SK-N-SH (cell line): ENCODE measurements at regions not wholly inside any gene's neighbourhood (a gene's known extent, or its start where the extent isn't known, plus 50 kb on each side); places are given as distances from the start of the nearest gene placed in this dataset.

Source experiments
- CTCF ChIA-PET: fragments of 300-600, 350-600 bp; formaldehyde crosslinking; extraction: SDS; loops from one replicate; lab custom pipeline; 2021; lab: Yijun Ruan, JAX
- POLR2A ChIA-PET: fragments of 350-600 bp; sonication (Branson Sonifier 250); formaldehyde crosslinking; extraction: SDS; loops from one replicate; lab custom pipeline; 2020; ENCODE audit warnings: antibody characterized with exemption, inconsistent platforms; lab: Yijun Ruan, JAX
- DNase-seq: peaks from one replicate; pipeline ENCODE4 v3.0.0; 2012
- H2AFZ ChIP-seq: fragments of 200-600 bp; sonication (generic); 2 replicates; pipeline ENCODE4 v1.8.1; 2016; ENCODE audit warnings: antibody characterized with exemption, mild to moderate bottlenecking, low read depth
- H3F3A ChIP-seq: fragments of 200-600 bp; sonication (generic); replicated peaks from 2 replicates; pipeline ENCODE3; 2016; ENCODE audit warnings: antibody characterized with exemption, mild to moderate bottlenecking; ENCODE audit not compliant: insufficient read depth
- H3K27ac ChIP-seq, 2 experiments: fragments of 200-500 bp in 1 of 2; fragments of 200-600 bp in 1 of 2; sonication (Bioruptor generic) in 1 of 2; sonication (generic), shearing (Covaris generic) in 1 of 2; 2 replicates each; pipeline versions ENCODE4 v1.5.1 to v1.6.1; 2014 to 2016; ENCODE audit warnings: low read depth in 2 of 2, inconsistent platforms in 1 of 2, low read length in 1 of 2, mild to moderate bottlenecking in 1 of 2, mixed read lengths in 1 of 2
- H3K27me3 ChIP-seq: fragments of 200-600 bp; sonication (generic), shearing (Covaris generic); 2 replicates; pipeline ENCODE4 v1.6.1; 2016; ENCODE audit warnings: mixed run types; ENCODE audit not compliant: insufficient read depth
- H3K36me3 ChIP-seq, 2 experiments: fragments of 200-500 bp in 1 of 2; fragments of 200-600 bp in 1 of 2; sonication (Bioruptor generic) in 1 of 2; sonication (generic) in 1 of 2; replicated peaks in 1 of 2; 2 replicates each; pipeline versions ENCODE3 to v1.5.1; 2014 to 2016; ENCODE audit warnings: low read length in 1 of 2, mild to moderate bottlenecking in 1 of 2; ENCODE audit not compliant: insufficient read depth in 2 of 2, control insufficient read depth in 1 of 2
- H3K4me1 ChIP-seq, 2 experiments: fragments of 200-500 bp in 1 of 2; fragments of 200-600 bp in 1 of 2; sonication (Bioruptor generic) in 1 of 2; sonication (generic), shearing (Covaris generic) in 1 of 2; 2 replicates each; pipeline versions ENCODE4 v1.5.1 to v1.6.1; 2014 to 2016; ENCODE audit warnings: low read depth in 1 of 2, low read length in 1 of 2, mixed run types in 1 of 2; ENCODE audit not compliant: insufficient read depth in 2 of 2, control insufficient read depth in 1 of 2
- H3K4me2 ChIP-seq: fragments of 200-600 bp; sonication (generic), shearing (Covaris generic); 2 replicates; pipeline ENCODE4 v1.6.1; 2017; ENCODE audit warnings: mixed run types
- H3K4me3 ChIP-seq, 2 experiments: fragments of 200-500 bp in 1 of 2; fragments of 200-600 bp in 1 of 2; sonication (Bioruptor generic) in 1 of 2; sonication (generic), shearing (Covaris generic) in 1 of 2; 2 replicates each; pipeline versions ENCODE4 v1.5.1 to v1.8.1; 2014 to 2016; ENCODE audit warnings: low read depth in 2 of 2, inconsistent platforms in 1 of 2, low read length in 1 of 2, mild to moderate bottlenecking in 1 of 2, mixed read lengths in 1 of 2, moderate library complexity in 1 of 2
- H3K79me2 ChIP-seq: fragments of 200-600 bp; sonication (generic); 2 replicates; pipeline ENCODE4 v1.8.1; 2017; ENCODE audit warnings: mild to moderate bottlenecking; ENCODE audit not compliant: insufficient read depth
- H3K9ac ChIP-seq: fragments of 200-600 bp; sonication (generic); 2 replicates; pipeline ENCODE4 v1.6.1; 2017; ENCODE audit warnings: mixed run types
- H3K9me2 ChIP-seq: fragments of 200-600 bp; sonication (generic); 2 replicates; pipeline ENCODE4 v1.6.1; 2017; ENCODE audit warnings: mixed run types
- H3K9me3 ChIP-seq: fragments of 200-600 bp; sonication (generic); 2 replicates; pipeline ENCODE4 v1.6.1; 2017; ENCODE audit warnings: mixed run types, mild to moderate bottlenecking, moderate library complexity
- H4K20me1 ChIP-seq: fragments of 200-600 bp; sonication (generic); 2 replicates; pipeline ENCODE4 v1.6.1; 2017; ENCODE audit warnings: mild to moderate bottlenecking, mixed run types; ENCODE audit not compliant: insufficient read depth
- EZH2phosphoT487 ChIP-seq: fragments of 200-600 bp; sonication (generic); IDR thresholded peaks from 2 replicates; pipeline ENCODE4 v1.6.1; 2017; ENCODE audit warnings: low read depth, mixed run types, mild to moderate bottlenecking, antibody characterized with exemption, moderate library complexity, borderline replicate concordance
- FOSL2 ChIP-seq: IDR thresholded peaks from 2 replicates; pipeline ENCODE4 v1.4.0; 2012; ENCODE audit warnings: low read depth, mild to moderate bottlenecking, moderate library complexity, borderline replicate concordance
- FOXJ3 ChIP-seq: sonication (generic); formaldehyde crosslinking; IDR thresholded peaks from 2 replicates; pipeline ENCODE4 v1.5.1; 2020; ENCODE audit warnings: mild to moderate bottlenecking, missing genetic modification reagents
- FOXM1 ChIP-seq: IDR thresholded peaks from 2 replicates; pipeline ENCODE4 v1.4.0; 2012; ENCODE audit warnings: low read depth, mild to moderate bottlenecking
- GABPA ChIP-seq: IDR thresholded peaks from 2 replicates; pipeline ENCODE4 v1.4.0; 2012; ENCODE audit warnings: low read depth, mild to moderate bottlenecking
- NRF1 ChIP-seq: IDR thresholded peaks from 2 replicates; pipeline ENCODE4 v1.6.1; 2012; ENCODE audit warnings: low read depth, mild to moderate bottlenecking, low read length
- RAD21 ChIP-seq: IDR thresholded peaks from 2 replicates; pipeline ENCODE4 v1.6.1; 2012; ENCODE audit warnings: mild to moderate bottlenecking, low read length
- RCOR1 ChIP-seq: fragments of 150-350 bp; IDR thresholded peaks from 2 replicates; pipeline ENCODE4 v1.6.1; 2017; ENCODE audit warnings: antibody characterized with exemption, low read length
- RFX5 ChIP-seq: IDR thresholded peaks from 2 replicates; pipeline ENCODE4 v1.6.1; 2012; ENCODE audit warnings: mild to moderate bottlenecking, improper control_type of control experiment, low read length
- SIN3A ChIP-seq: IDR thresholded peaks from 2 replicates; pipeline ENCODE4 v1.6.1; 2012; ENCODE audit warnings: low read depth, mild to moderate bottlenecking, low read length, moderate library complexity, borderline replicate concordance
- TAF1 ChIP-seq: IDR thresholded peaks from 2 replicates; pipeline ENCODE4 v1.6.1; 2012; ENCODE audit warnings: low read depth, mild to moderate bottlenecking, low read length, moderate library complexity, borderline replicate concordance
- TCF12 ChIP-seq: IDR thresholded peaks from 2 replicates; pipeline ENCODE4 v1.4.0; 2012
- TEAD4 ChIP-seq: IDR thresholded peaks from 2 replicates; pipeline ENCODE4 v1.4.0; 2012; ENCODE audit warnings: mild to moderate bottlenecking, borderline replicate concordance; ENCODE audit not compliant: insufficient read depth
- YY1 ChIP-seq: IDR thresholded peaks from 2 replicates; pipeline ENCODE4 v1.4.0; 2012; ENCODE audit warnings: low read depth, mild to moderate bottlenecking
- WGBS: methylation state at CpG from one replicate; pipeline ENCODE4 v1.1.6; 2017; ENCODE audit warnings: low lambda C conversion rate; 5-methylcytosine and 5-hydroxymethylcytosine counted together
- TF ChIP-seq, protein P1 (sequence below): IDR thresholded peaks from 2 replicates; pipeline ENCODE4 v1.4.0; 2012; ENCODE audit warnings: low read depth, borderline replicate concordance
- TF ChIP-seq, protein P2 (sequence below): fragments of 150-350 bp; IDR thresholded peaks from 2 replicates; pipeline ENCODE4 v1.6.1; 2016; ENCODE audit warnings: mild to moderate bottlenecking, low read depth, low read length
- TF ChIP-seq, protein P3 (sequence below): IDR thresholded peaks from 2 replicates; pipeline ENCODE4 v1.6.1; 2012; ENCODE audit warnings: mild to moderate bottlenecking, low read depth, low read length, moderate library complexity
- TF ChIP-seq, protein P4 (sequence below): fragments of 150-350 bp; IDR thresholded peaks from 2 replicates; pipeline ENCODE4 v1.6.1; 2017; ENCODE audit warnings: antibody characterized with exemption, low read length, low read depth, borderline replicate concordance

DNA sequence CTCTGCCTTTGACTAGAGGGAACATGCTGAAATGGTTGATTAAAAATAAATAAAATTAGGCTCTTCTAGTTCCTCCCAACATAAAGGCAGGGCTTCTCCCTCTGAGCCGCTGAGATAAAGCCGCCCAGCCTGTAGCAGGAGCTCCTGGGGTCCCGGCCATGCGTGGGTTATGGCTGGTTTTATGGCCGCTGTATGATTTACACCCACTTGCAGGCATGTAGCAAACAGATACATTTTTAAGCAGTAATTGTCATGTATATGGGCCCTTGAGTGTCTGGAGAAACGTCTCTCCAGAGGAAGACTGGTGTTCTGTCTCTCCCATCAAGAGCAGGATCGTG is 201.0 kb upstream of the TNRC6C start:
- TF ChIP-seq TCF12 (no peak), GABPA (no peak), FOXJ3 (CRISPR knock-in tag) (no peak), FOXM1 (no peak), NRF1 (no peak)

DNA sequence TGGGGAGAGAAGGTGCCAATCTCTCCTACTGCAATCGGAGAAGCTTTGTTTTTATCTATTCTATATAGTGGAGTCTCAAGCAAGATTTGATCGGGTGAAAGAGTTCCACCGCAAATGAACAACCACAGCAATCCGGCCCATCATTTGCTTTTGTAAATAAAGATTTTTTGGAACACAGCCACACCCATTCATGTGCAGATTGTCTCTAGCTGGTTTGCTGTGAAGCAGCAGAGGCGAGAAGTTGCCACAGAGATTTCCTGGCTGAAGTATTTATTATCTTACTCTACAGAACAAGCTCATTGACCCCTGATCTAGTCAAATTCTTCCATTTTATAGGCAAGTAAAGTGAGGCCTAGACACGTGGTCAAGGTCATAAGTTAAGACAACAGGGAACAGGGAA is 195.5 kb upstream of the TNRC6C start:
- ChIA-PET POLR2A (no interaction called here), CTCF (interaction anchor here (0.8 to 1.8 kb wide), 6 partner anchors 10 to 247 kb away, joined by 3 to 6 read pairs (median 3); no protein-coding TSS in a partner anchor)
- Histone ChIP-seq H3K9ac (no peak overlapping the region), H3K4me2 (no peak overlapping the region), H3K36me3 (no peaks in the 10 kb centered on the region), H3K79me2 (no peaks in the 10 kb centered on the region), H3K9me3 (no peaks in the 10 kb centered on the region)
- TF ChIP-seq TEAD4: no peak
- TF ChIP-seq, protein P1, sequence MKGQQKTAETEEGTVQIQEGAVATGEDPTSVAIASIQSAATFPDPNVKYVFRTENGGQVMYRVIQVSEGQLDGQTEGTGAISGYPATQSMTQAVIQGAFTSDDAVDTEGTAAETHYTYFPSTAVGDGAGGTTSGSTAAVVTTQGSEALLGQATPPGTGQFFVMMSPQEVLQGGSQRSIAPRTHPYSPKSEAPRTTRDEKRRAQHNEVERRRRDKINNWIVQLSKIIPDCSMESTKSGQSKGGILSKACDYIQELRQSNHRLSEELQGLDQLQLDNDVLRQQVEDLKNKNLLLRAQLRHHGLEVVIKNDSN: no peak
- TF ChIP-seq RFX5: no peak
- no peak for TF ChIP-seq RCOR1
- TF ChIP-seq, protein P2, sequence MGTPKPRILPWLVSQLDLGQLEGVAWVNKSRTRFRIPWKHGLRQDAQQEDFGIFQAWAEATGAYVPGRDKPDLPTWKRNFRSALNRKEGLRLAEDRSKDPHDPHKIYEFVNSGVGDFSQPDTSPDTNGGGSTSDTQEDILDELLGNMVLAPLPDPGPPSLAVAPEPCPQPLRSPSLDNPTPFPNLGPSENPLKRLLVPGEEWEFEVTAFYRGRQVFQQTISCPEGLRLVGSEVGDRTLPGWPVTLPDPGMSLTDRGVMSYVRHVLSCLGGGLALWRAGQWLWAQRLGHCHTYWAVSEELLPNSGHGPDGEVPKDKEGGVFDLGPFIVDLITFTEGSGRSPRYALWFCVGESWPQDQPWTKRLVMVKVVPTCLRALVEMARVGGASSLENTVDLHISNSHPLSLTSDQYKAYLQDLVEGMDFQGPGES: no peak
- no peak for TF ChIP-seq GABPA
- TF ChIP-seq EZH2phosphoT487: no peak
- no peak for TF ChIP-seq NRF1
- no peak for TF ChIP-seq FOSL2
- TF ChIP-seq RAD21: no peak
- TF ChIP-seq, protein P3, sequence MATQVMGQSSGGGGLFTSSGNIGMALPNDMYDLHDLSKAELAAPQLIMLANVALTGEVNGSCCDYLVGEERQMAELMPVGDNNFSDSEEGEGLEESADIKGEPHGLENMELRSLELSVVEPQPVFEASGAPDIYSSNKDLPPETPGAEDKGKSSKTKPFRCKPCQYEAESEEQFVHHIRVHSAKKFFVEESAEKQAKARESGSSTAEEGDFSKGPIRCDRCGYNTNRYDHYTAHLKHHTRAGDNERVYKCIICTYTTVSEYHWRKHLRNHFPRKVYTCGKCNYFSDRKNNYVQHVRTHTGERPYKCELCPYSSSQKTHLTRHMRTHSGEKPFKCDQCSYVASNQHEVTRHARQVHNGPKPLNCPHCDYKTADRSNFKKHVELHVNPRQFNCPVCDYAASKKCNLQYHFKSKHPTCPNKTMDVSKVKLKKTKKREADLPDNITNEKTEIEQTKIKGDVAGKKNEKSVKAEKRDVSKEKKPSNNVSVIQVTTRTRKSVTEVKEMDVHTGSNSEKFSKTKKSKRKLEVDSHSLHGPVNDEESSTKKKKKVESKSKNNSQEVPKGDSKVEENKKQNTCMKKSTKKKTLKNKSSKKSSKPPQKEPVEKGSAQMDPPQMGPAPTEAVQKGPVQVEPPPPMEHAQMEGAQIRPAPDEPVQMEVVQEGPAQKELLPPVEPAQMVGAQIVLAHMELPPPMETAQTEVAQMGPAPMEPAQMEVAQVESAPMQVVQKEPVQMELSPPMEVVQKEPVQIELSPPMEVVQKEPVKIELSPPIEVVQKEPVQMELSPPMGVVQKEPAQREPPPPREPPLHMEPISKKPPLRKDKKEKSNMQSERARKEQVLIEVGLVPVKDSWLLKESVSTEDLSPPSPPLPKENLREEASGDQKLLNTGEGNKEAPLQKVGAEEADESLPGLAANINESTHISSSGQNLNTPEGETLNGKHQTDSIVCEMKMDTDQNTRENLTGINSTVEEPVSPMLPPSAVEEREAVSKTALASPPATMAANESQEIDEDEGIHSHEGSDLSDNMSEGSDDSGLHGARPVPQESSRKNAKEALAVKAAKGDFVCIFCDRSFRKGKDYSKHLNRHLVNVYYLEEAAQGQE: no peak
- no peak for TF ChIP-seq FOXJ3 (CRISPR knock-in tag)
- TF ChIP-seq, protein P4, sequence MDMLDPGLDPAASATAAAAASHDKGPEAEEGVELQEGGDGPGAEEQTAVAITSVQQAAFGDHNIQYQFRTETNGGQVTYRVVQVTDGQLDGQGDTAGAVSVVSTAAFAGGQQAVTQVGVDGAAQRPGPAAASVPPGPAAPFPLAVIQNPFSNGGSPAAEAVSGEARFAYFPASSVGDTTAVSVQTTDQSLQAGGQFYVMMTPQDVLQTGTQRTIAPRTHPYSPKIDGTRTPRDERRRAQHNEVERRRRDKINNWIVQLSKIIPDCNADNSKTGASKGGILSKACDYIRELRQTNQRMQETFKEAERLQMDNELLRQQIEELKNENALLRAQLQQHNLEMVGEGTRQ: no peak
- TF ChIP-seq YY1: no peak
- TF ChIP-seq TAF1: no peak
- TF ChIP-seq SIN3A: no peak
- TF ChIP-seq, all 33 proteins: peak for 0
- no peak overlapping the region for H3K27ac ChIP-seq
- DNase-seq: no peak
- no peak overlapping the region for H3K4me3 ChIP-seq
- no peaks in the 10 kb centered on the region for H3K9me2 ChIP-seq
- peaks cover 10% of the 10 kb centered on the region; the same call in 1 of the 2 replicates for H3K27me3 ChIP-seq
- H3F3A ChIP-seq: no peaks in the 10 kb centered on the region
- H4K20me1 ChIP-seq: no peaks in the 10 kb centered on the region
- H2AFZ ChIP-seq: no peak overlapping the region
- 68% methylated on average over 6 of the region's 6 CpGs for WGBS
- H3K4me1 ChIP-seq: peaks cover 0 to 12% of the 10 kb centered on the region in 2 experiments; a peak in 1 of 4 replicates

More for the DNA sequence above, 201.0 kb upstream of the TNRC6C start:
- no peak for DNase-seq
- Histone ChIP-seq H3K9ac (no peak overlapping the region), H3K79me2 (no peaks in the 10 kb centered on the region), H3K9me2 (no peaks in the 10 kb centered on the region), H3K4me2 (no peak overlapping the region), H4K20me1 (no peaks in the 10 kb centered on the region), H3K4me1 (peaks cover 0 to 5% of the 10 kb centered on the region in 2 experiments; a peak in 1 of 4 replicates), H3K27me3 (no peaks in the 10 kb centered on the region), H3K36me3 (no peaks in the 10 kb centered on the region), H3K4me3 (no peak overlapping the region), H3K9me3 (no peaks in the 10 kb centered on the region), H2AFZ (no peak overlapping the region), H3K27ac (no peak overlapping the region), H3F3A (no peaks in the 10 kb centered on the region)
- POLR2A ChIA-PET: no interaction called here
- CTCF ChIA-PET: interaction anchor here (1.0 kb wide), 1 partner anchor 9 kb away, joined by 4 read pairs; no protein-coding TSS in a partner anchor
- 28% methylated on average over 7 of the region's 7 CpGs for WGBS
